Brain microvascular endothelial cell (primary cell): ENCODE measurements at regions not wholly inside any gene's neighbourhood (a gene's known extent, or its start where the extent isn't known, plus 50 kb on each side); places are given as distances from the start of the nearest gene placed in this dataset.

Source experiments
- DNase-seq: peaks from one replicate; pipeline ENCODE4 v3.0.0-alpha.2; 2020
- H3K27ac ChIP-seq: fragments of 250-450 bp; sonication (Bioruptor Pico); 2 replicates; pipeline ENCODE4 v1.5.1; 2020; ENCODE audit warnings: mild to moderate bottlenecking, moderate library complexity
- H3K27me3 ChIP-seq: fragments of 250-450 bp; sonication (Bioruptor Pico); replicated peaks from 2 replicates; pipeline ENCODE4 v1.5.1; 2020; ENCODE audit warnings: mild to moderate bottlenecking
- H3K36me3 ChIP-seq: fragments of 250-450 bp; sonication (Bioruptor Pico); replicated peaks from 2 replicates; pipeline ENCODE4 v1.5.1; 2020; ENCODE audit warnings: mild to moderate bottlenecking
- H3K4me3 ChIP-seq: 2 replicates; pipeline ENCODE4 v1.5.1; 2011; ENCODE audit warnings: low read depth, mild to moderate bottlenecking, control low read depth, low read length, moderate library complexity
- CTCF ChIP-seq: IDR thresholded peaks from 2 replicates; pipeline ENCODE4 v1.5.1; 2011; ENCODE audit warnings: low read depth, mild to moderate bottlenecking, moderate library complexity, low read length, control low read depth, inconsistent platforms; ENCODE audit errors: missing control alignments
- in situ Hi-C: cut with HindIII; loops from 2 replicates; pipeline ENCODE4 v1.10.0; 2017; ENCODE audit warnings: low sequenced_read_pairs, low pct_ligation_motif_present

- Histone ChIP-seq H3K27ac (no peak overlapping the region), H3K27me3 (no peaks in the 10 kb centered on the region), H3K36me3 (no peaks in the 10 kb centered on the region), H3K4me3 (no peak overlapping the region)
- in situ Hi-C loops = no loop called here
- peak; percentile 18 for TF ChIP-seq CTCF
- DNase-seq = no peak
Measured at GRCh38 chr19:33953592-33953991, 156.9 kb downstream of the KCTD15 start.

- in situ Hi-C loops = no loop called here
- Histone ChIP-seq H3K36me3 (no peaks in the 10 kb centered on the region), H3K27me3 (no peaks in the 10 kb centered on the region), H3K4me3 (no peak overlapping the region), H3K27ac (no peak overlapping the region)
- TF ChIP-seq CTCF = no peak
- no peak for DNase-seq
Measured at GRCh38 chr19:33954686-33955085, 158.0 kb downstream of the KCTD15 start.

GRCh38 chr19:33956941-33957340, 160.3 kb downstream of the KCTD15 start:
- Histone ChIP-seq H3K27ac (no peak overlapping the region), H3K27me3 (no peaks in the 10 kb centered on the region), H3K4me3 (no peak overlapping the region), H3K36me3 (no peaks in the 10 kb centered on the region)
- no peak for TF ChIP-seq CTCF
- no peak for DNase-seq
- in situ Hi-C loops = no loop called here

GRCh38 chr19:33957804-33958203, 161.1 kb downstream of the KCTD15 start:
- TF ChIP-seq CTCF = no peak
- Histone ChIP-seq H3K36me3 (no peaks in the 10 kb centered on the region), H3K4me3 (no peak overlapping the region), H3K27ac (no peak overlapping the region), H3K27me3 (no peaks in the 10 kb centered on the region)
- no peak for DNase-seq
- in situ Hi-C loops = no loop called here

GRCh38 chr19:33960566-33960965, 163.9 kb downstream of the KCTD15 start:
- no peaks in the 10 kb centered on the region for H3K36me3 ChIP-seq
- H3K27me3 ChIP-seq = no peaks in the 10 kb centered on the region
- no peak for DNase-seq
- H3K4me3 ChIP-seq = no peak overlapping the region
- no peak overlapping the region for H3K27ac ChIP-seq
- TF ChIP-seq CTCF = no peak
- in situ Hi-C loops = no loop called here

- no peak for TF ChIP-seq CTCF
Measured at GRCh38 chr19:33962161-33962560, 165.5 kb downstream of the KCTD15 start.

More at GRCh38 chr19:33962161-33962560, 165.5 kb downstream of the KCTD15 start:
- DNase-seq = no peak
- no peaks in the 10 kb centered on the region for H3K36me3 ChIP-seq
- H3K27me3 ChIP-seq = no peaks in the 10 kb centered on the region
- H3K4me3 ChIP-seq = no peak overlapping the region
- no peak overlapping the region for H3K27ac ChIP-seq
- in situ Hi-C loops = no loop called here
